Body of pancreas (tissue), 4 donors: ENCODE measurements at regions not wholly inside any gene's neighbourhood (a gene's known extent, or its start where the extent isn't known, plus 50 kb on each side); places are given as distances from the start of the nearest gene placed in this dataset.

Source experiments
- CTCF ChIP-seq, 7 experiments: fragments of 450-650 bp in 4 of 7; fragments of 200-600 bp in 3 of 7; sonication (generic) in 3 of 7; IDR thresholded peaks; one replicate each; pipeline ENCODE4 v1.5.1; 2016 to 2019; ENCODE audit warnings: antibody characterized with exemption in 7 of 7
- POLR2A ChIP-seq, 3 donors: fragments of 450-650 bp; IDR thresholded peaks; one replicate each; pipeline ENCODE4 v1.6.1; 2016; ENCODE audit warnings: antibody characterized with exemption in 3 of 3, mild to moderate bottlenecking in 2 of 3

- TF ChIP-seq CTCF (IDR thresholded peaks at IDR 0.05) = no peak
- no peak for TF ChIP-seq POLR2A (IDR thresholded peaks at IDR 0.05)
Measured at GRCh38 chr5:9932770-9933169, 302.6 kb upstream of the TAS2R1 start.
